Memory B cell (primary cell): ENCODE measurements at regions not wholly inside any gene's neighbourhood (a gene's known extent, or its start where the extent isn't known, plus 50 kb on each side); places are given as distances from the start of the nearest gene placed in this dataset.
"Not testable (repeated sequence)": the region's sequence is repeated elsewhere in the genome, so short reads cannot be mapped to it uniquely, and the experiment has no call there.

Experiments used
- ATAC-seq: fragments of 150-1000 bp; cut with Tn5 transposase; 2 replicates; pipeline ENCODE4 v1.10.0; 2021; ENCODE audit warnings: low read depth, mild to moderate bottlenecking, moderate library complexity
- DNase-seq, 2 donors: peaks; one replicate each; pipeline ENCODE4 v3.0.0; 2022; ENCODE audit warnings: low spot score in 2 of 2
- H3K27ac Mint-ChIP-seq: one replicate; pipeline ENCODE4 v1.8.0; 2022; ENCODE audit warnings: mild to moderate bottlenecking, moderate library complexity, mixed read lengths
- H3K27me3 Mint-ChIP-seq: one replicate; pipeline ENCODE4 v1.8.0; 2022; ENCODE audit warnings: mixed read lengths
- H3K36me3 Mint-ChIP-seq: one replicate; pipeline ENCODE4 v1.8.0; 2022; ENCODE audit warnings: mild to moderate bottlenecking, mixed read lengths
- H3K4me1 Mint-ChIP-seq: one replicate; pipeline ENCODE4 v1.8.0; 2022; ENCODE audit warnings: mixed read lengths
- H3K4me3 Mint-ChIP-seq: one replicate; pipeline ENCODE4 v1.8.0; 2022; ENCODE audit warnings: mild to moderate bottlenecking, moderate library complexity, mixed read lengths
- H3K9me3 Mint-ChIP-seq: one replicate; pipeline ENCODE4 v1.8.0; 2022; ENCODE audit warnings: mixed read lengths

DNA sequence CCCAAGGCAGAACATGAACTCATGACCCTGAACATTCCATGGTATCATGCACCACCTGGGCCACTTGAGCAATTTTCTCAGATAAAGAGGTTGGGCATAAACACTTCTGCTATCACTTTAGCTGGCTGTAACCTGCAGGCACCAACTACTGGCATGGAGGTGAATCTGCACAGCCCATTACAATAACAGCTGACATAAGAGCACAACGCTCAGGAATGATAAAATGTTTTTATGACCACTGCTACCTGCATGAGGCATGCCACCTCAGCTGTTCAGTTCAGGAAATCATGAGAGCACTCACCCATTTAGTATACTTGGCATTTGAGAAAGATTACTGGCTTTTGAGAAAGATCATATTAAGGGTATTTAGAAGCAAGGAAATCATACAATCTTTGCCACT lies 85.7 kb upstream of the SPIN4 start:
- Mint-ChIP-seq H3K9me3 (peaks cover 5% of the 10 kb centered on the region), H3K36me3 (peaks cover 20% of the 10 kb centered on the region)

DNA sequence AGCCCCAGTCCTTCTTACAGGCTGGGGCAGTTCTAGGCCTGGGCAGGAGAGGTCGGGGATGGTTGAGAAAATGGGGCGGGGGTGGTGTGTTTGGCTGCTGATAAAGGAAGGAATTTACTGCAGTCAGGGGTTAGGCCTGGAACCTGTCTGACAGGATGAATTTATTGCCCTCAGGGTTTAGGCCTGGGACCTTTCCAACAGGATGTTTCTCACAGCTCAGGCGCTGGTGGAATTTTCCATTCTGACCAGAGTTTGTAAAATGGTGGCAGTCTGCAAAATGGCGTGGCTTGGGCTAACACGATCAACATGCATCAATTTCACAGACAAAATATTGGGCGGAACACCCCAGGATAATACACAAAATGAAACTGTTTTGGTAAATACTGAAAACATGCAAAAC lies 83.5 kb upstream of the SPIN4 start:
- DNase-seq (no peak), ATAC-seq (no peak)
- Mint-ChIP-seq H3K4me3 (no peak overlapping the region), H3K9me3 (peaks cover 2% of the 10 kb centered on the region), H3K36me3 (peaks cover 15% of the 10 kb centered on the region), H3K4me1 (no peaks in the 10 kb centered on the region), H3K27me3 (no peaks in the 10 kb centered on the region), H3K27ac (no peak overlapping the region)

More for the DNA sequence above, 85.7 kb upstream of the SPIN4 start:
- Mint-ChIP-seq H3K4me3 (no peak overlapping the region), H3K4me1 (no peaks in the 10 kb centered on the region), H3K27me3 (no peaks in the 10 kb centered on the region), H3K27ac (no peak overlapping the region)
- no peak for ATAC-seq
- no peak for DNase-seq

DNA sequence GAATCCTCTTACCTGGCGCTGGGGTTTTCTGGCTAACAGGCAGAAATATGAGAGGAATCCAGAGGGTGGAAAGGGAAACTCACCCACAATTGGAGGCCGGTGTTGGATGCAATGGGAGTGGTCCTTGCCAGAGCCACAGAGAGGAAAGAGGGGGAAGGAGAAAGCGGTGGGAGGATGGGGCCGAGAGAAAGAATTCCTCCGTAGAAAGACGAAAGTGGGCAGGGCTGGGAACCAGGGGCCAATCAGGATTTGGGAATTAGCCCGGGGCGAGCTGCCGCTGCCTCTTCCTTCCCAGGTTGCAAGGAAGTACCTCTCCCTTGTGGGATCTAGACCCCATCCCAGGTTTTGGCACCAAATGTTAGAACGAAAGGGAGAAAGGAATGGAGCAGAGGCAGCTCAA lies 83.1 kb upstream of the SPIN4 start:
- Mint-ChIP-seq H3K4me1 (no peaks in the 10 kb centered on the region), H3K9me3 (peaks cover 2% of the 10 kb centered on the region), H3K27me3 (no peaks in the 10 kb centered on the region), H3K36me3 (peaks cover 15% of the 10 kb centered on the region), H3K27ac (no peak overlapping the region), H3K4me3 (no peak overlapping the region)
- no peak for DNase-seq
- ATAC-seq = no peak

DNA sequence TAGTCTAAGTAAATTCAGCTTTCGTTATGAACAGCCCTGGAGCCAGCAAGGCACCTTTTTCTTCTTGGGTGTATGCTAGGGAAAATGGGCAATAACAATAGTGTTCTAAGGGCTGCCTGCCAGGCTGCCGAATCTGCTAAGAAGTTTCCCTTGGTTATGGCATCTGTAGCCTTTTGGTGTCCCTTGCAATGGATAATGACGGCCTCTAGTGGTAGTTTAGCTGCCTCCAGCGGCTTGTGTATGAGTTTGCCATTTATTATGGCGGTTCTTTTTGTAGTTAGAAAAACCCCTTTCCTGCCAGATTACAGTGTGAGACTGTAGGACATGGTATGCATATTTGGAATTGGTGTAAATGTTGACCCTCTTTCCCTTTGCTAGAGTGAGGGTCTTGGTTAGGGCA lies 78.9 kb upstream of the SPIN4 start:
- H3K9me3 Mint-ChIP-seq = no peaks in the 10 kb centered on the region

GRCh38 chrX:63428348-63428747 lies 77.2 kb upstream of the SPIN4 start:
- ATAC-seq (no peak), DNase-seq (no peak)
- no peak overlapping the region for H3K4me3 Mint-ChIP-seq
- no peaks in the 10 kb centered on the region for H3K9me3 Mint-ChIP-seq
- H3K27ac Mint-ChIP-seq = no peak overlapping the region
- H3K27me3 Mint-ChIP-seq = no peaks in the 10 kb centered on the region
- H3K4me1 Mint-ChIP-seq = no peaks in the 10 kb centered on the region
- H3K36me3 Mint-ChIP-seq = peaks cover 14% of the 10 kb centered on the region

More for the DNA sequence above, 78.9 kb upstream of the SPIN4 start:
- Mint-ChIP-seq H3K36me3 (peaks cover 18% of the 10 kb centered on the region), H3K4me3 (no peak overlapping the region), H3K27ac (no peak overlapping the region), H3K27me3 (no peaks in the 10 kb centered on the region), H3K4me1 (no peaks in the 10 kb centered on the region)
- DNase-seq (no peak), ATAC-seq (no peak)

DNA sequence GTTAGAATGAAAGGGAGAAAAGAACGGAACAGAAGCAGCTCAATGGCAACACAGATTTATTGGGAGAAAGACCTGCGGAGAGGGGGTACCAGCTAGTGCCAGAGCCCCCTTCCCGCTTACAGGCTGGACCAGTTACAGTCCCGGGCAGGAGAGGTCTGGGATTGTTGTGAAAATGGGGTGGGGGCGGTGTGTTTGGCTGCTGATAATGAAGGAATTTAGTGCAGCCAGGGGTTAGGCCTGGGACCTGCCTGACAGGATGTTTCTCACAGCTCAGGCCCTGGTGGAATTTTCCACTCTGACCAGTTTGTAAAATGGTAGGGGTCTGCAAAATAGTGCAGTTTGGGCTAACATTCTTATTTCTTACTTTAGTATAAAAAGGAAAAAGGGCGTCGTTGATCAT lies 75.4 kb upstream of the SPIN4 start:
- H3K4me3 Mint-ChIP-seq = no peak overlapping the region
- H3K27me3 Mint-ChIP-seq = no peaks in the 10 kb centered on the region
- no peak overlapping the region for H3K27ac Mint-ChIP-seq
- ATAC-seq (no peak), DNase-seq (no peak)
- peaks cover 10% of the 10 kb centered on the region for H3K36me3 Mint-ChIP-seq
- H3K9me3 Mint-ChIP-seq = no peaks in the 10 kb centered on the region
- H3K4me1 Mint-ChIP-seq = no peaks in the 10 kb centered on the region

- H3K27ac Mint-ChIP-seq = no peak overlapping the region
- H3K36me3 Mint-ChIP-seq = peaks cover 10% of the 10 kb centered on the region
- H3K9me3 Mint-ChIP-seq = peaks cover 4% of the 10 kb centered on the region
- H3K4me3 Mint-ChIP-seq = no peak overlapping the region
- no peaks in the 10 kb centered on the region for H3K27me3 Mint-ChIP-seq
- H3K4me1 Mint-ChIP-seq = no peaks in the 10 kb centered on the region
- no peak for DNase-seq
- no peak for ATAC-seq
These were observed 72.9 kb upstream of the SPIN4 start for GRCh38 chrX:63424063-63424462.

GRCh38 chrX:63421411-63421810 lies 70.3 kb upstream of the SPIN4 start:
- ATAC-seq (no peak), DNase-seq (no peak)
- H3K27me3 Mint-ChIP-seq = no peaks in the 10 kb centered on the region
- peaks cover 4% of the 10 kb centered on the region for H3K9me3 Mint-ChIP-seq
- peaks cover 10% of the 10 kb centered on the region for H3K36me3 Mint-ChIP-seq
- no peak overlapping the region for H3K27ac Mint-ChIP-seq
- H3K4me1 Mint-ChIP-seq = no peaks in the 10 kb centered on the region
- no peak overlapping the region for H3K4me3 Mint-ChIP-seq

- H3K27ac Mint-ChIP-seq = no peak overlapping the region
- DNase-seq = no peak
- H3K4me1 Mint-ChIP-seq = no peaks in the 10 kb centered on the region
- H3K27me3 Mint-ChIP-seq = no peaks in the 10 kb centered on the region
- H3K9me3 Mint-ChIP-seq = peaks cover 4% of the 10 kb centered on the region
- no peak for ATAC-seq
- no peaks in the 10 kb centered on the region for H3K36me3 Mint-ChIP-seq
- H3K4me3 Mint-ChIP-seq = no peak overlapping the region
These were observed 67.1 kb upstream of the SPIN4 start for GRCh38 chrX:63418211-63418610.

DNA sequence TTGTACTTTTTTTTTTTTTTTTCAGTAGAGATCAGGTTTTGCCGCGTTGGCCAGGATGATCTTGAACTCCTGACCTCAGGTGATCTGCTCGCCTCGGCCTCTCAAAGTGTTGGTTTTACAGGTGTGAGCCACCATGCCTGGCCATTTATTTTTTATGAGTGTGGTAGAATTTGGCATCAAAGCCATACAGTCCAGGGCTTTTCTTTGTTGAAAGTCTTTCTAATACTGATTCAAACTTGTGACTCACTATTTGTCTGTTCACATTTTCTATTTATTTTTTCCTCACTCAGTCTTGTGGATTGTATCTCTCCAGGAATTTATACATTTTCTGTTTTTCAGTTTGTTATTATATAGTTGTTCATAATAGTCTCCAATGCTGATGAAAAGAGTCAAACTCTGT lies 66.5 kb upstream of the SPIN4 start:
- DNase-seq (no peak), ATAC-seq (no peak)
- no peaks in the 10 kb centered on the region for H3K4me1 Mint-ChIP-seq
- H3K27ac Mint-ChIP-seq = no peak overlapping the region
- H3K36me3 Mint-ChIP-seq = no peaks in the 10 kb centered on the region
- no peak overlapping the region for H3K4me3 Mint-ChIP-seq
- H3K9me3 Mint-ChIP-seq = peaks cover 4% of the 10 kb centered on the region
- no peaks in the 10 kb centered on the region for H3K27me3 Mint-ChIP-seq

DNA sequence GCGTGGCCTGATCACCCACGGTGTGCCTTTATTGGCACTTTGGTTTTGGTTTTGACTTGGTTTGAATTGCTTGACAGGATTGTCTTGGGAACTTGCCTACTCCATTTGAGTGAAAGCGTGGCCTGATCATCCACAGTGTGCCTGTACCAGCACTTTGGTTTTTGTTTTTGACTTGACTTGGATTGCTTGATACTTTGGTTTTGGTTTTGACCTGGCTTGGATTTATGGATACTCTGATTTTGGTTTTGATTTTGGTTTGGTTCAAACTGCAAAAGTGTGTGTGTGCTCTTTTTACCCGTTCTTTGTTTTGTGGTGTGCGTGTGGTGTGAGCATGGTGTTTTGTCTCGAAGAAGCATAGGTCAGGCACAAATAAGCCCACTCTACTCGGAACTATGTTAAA lies 58.8 kb upstream of the SPIN4 start:
- H3K4me1 Mint-ChIP-seq, DNase-seq, H3K27ac Mint-ChIP-seq, H3K9me3 Mint-ChIP-seq, H3K4me3 Mint-ChIP-seq, H3K36me3 Mint-ChIP-seq, ATAC-seq, H3K27me3 Mint-ChIP-seq: not testable (repeated sequence)

DNA sequence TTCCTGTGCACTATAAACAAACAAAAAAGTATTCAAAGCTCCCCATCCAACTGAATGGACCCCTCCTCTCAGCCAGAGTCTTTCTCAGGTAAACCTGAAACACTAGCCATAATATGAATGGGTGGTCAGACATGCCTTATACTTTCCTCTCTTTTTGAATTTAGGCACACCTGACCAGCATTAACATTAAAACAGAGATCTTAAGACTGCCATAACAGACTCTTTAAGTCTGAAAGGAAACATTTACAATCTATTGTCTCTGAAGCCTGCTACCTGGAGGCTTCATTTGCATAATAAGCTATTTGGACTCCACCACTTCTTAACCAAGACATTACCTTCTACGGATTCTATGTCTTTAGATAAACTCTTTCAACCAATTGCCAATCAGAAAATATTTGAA lies 56.9 kb upstream of the SPIN4 start:
- H3K4me1 Mint-ChIP-seq = no peaks in the 10 kb centered on the region
- no peak overlapping the region for H3K4me3 Mint-ChIP-seq

DNA sequence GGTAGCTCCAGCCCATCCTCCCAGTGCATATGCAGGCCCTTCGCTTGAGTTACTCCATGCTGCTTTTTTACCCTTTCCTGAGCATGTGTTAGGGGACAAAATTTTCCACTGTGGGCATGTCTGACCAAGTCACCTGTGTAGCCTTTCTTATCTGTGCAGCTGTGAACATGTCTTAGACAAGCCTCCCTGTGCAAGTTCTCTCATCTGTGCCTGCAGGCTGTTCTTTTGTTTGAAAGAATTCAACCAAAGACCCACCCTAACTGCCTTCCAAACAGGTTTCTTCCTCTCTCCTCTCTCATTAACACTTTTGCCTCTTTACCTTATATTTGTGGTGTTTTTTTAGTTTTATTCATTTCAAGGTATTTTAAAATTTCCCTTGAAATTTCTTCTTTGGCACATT lies 53.2 kb upstream of the SPIN4 start:
- Mint-ChIP-seq H3K4me3 (no peak overlapping the region), H3K36me3 (no peaks in the 10 kb centered on the region), H3K4me1 (no peaks in the 10 kb centered on the region), H3K27ac (no peak overlapping the region), H3K27me3 (no peaks in the 10 kb centered on the region), H3K9me3 (peaks cover 3% of the 10 kb centered on the region)
- DNase-seq (no peak), ATAC-seq (no peak)

More for the DNA sequence above, 56.9 kb upstream of the SPIN4 start:
- no peak for ATAC-seq
- Mint-ChIP-seq H3K9me3 (peaks cover 6% of the 10 kb centered on the region), H3K36me3 (no peaks in the 10 kb centered on the region), H3K27me3 (no peaks in the 10 kb centered on the region), H3K27ac (no peak overlapping the region)
- DNase-seq = no peak

- no peaks in the 10 kb centered on the region for H3K27me3 Mint-ChIP-seq
- no peaks in the 10 kb centered on the region for H3K4me1 Mint-ChIP-seq
- no peak overlapping the region for H3K27ac Mint-ChIP-seq
- H3K4me3 Mint-ChIP-seq = no peak overlapping the region
- DNase-seq (no peak), ATAC-seq (no peak)
- peaks cover 3% of the 10 kb centered on the region for H3K9me3 Mint-ChIP-seq
- no peaks in the 10 kb centered on the region for H3K36me3 Mint-ChIP-seq
These were observed 51.0 kb upstream of the SPIN4 start for GRCh38 chrX:63402106-63402505.
